Neural progenitor cell (in vitro differentiated cells): ENCODE measurements at regions not wholly inside any gene's neighbourhood (a gene's known extent, or its start where the extent isn't known, plus 50 kb on each side); places are given as distances from the start of the nearest gene placed in this dataset.

Experiments
- DNase-seq: peaks from one replicate; pipeline ENCODE4 v3.0.0-alpha.2; 2016; ENCODE audit warnings: low spot score
- H2AFZ ChIP-seq: fragments of 200-600 bp; sonication (generic); replicated peaks from 2 replicates; pipeline ENCODE4 v1.6.1; 2016; ENCODE audit warnings: antibody characterized with exemption
- H3F3A ChIP-seq: fragments of 200-600 bp; sonication (generic); 2 replicates; pipeline ENCODE4 v1.6.1; 2016; ENCODE audit warnings: antibody characterized with exemption, low read depth
- H3K27ac ChIP-seq: fragments of 200-600 bp; sonication (generic); 2 replicates; pipeline ENCODE4 v1.5.1; 2016; ENCODE audit warnings: mild to moderate bottlenecking
- H3K27me3 ChIP-seq: fragments of 200-600 bp; sonication (generic); 2 replicates; pipeline ENCODE4 v1.6.1; 2016; ENCODE audit warnings: mild to moderate bottlenecking, moderate library complexity
- H3K36me3 ChIP-seq: fragments of 200-600 bp; sonication (generic); 2 replicates; pipeline ENCODE4 v1.5.1; 2016
- H3K4me1 ChIP-seq: fragments of 200-600 bp; sonication (generic); 2 replicates; pipeline ENCODE4 v1.6.1; 2016; ENCODE audit warnings: mixed run types
- H3K4me2 ChIP-seq: fragments of 200-600 bp; sonication (generic); 2 replicates; pipeline ENCODE4 v1.6.1; 2016
- H3K4me3 ChIP-seq: fragments of 200-600 bp; sonication (generic); 2 replicates; pipeline ENCODE4 v1.5.1; 2016
- H3K79me2 ChIP-seq: fragments of 200-600 bp; sonication (generic); 2 replicates; pipeline ENCODE4 v1.6.1; 2016; ENCODE audit warnings: low read depth
- H3K9ac ChIP-seq: fragments of 200-600 bp; sonication (generic); 2 replicates; pipeline ENCODE4 v1.6.1; 2016
- H3K9me3 ChIP-seq: fragments of 200-600 bp; sonication (generic); 2 replicates; pipeline ENCODE4 v1.5.1; 2016; ENCODE audit warnings: low read depth
- H4K20me1 ChIP-seq: fragments of 200-600 bp; sonication (generic); 2 replicates; pipeline ENCODE4 v1.6.1; 2016; ENCODE audit warnings: low read depth
- H3K27ac Mint-ChIP-seq: 3 replicates; pipeline ENCODE4 v1.8.0; 2021; ENCODE audit warnings: mixed read lengths
- H3K27me3 Mint-ChIP-seq: 2 replicates; pipeline ENCODE4 v1.8.0; 2022; ENCODE audit warnings: low read depth, mild to moderate bottlenecking, inconsistent platforms, moderate library complexity, mixed read lengths; ENCODE audit not compliant: insufficient read depth
- H3K36me3 Mint-ChIP-seq: 3 replicates; pipeline ENCODE4 v1.8.0; 2021; ENCODE audit warnings: mixed read lengths
- H3K4me1 Mint-ChIP-seq: 3 replicates; pipeline ENCODE4 v1.8.0; 2021; ENCODE audit warnings: mixed read lengths
- H3K4me3 Mint-ChIP-seq: 3 replicates; pipeline ENCODE4 v1.8.0; 2021; ENCODE audit warnings: mild to moderate bottlenecking, moderate library complexity, mixed read lengths
- H3K9me3 Mint-ChIP-seq: 3 replicates; pipeline ENCODE4 v1.8.0; 2020; ENCODE audit warnings: mixed read lengths
- EZH2 ChIP-seq: fragments of 200-600 bp; sonication (generic); IDR thresholded peaks from 2 replicates; pipeline ENCODE4 v1.6.1; 2017; ENCODE audit warnings: antibody characterized with exemption, mild to moderate bottlenecking, moderate library complexity
- EZH2phosphoT487 ChIP-seq: fragments of 200-600 bp; sonication (generic); IDR thresholded peaks from 2 replicates; pipeline ENCODE4 v1.6.1; 2017; ENCODE audit warnings: antibody characterized with exemption
- TF ChIP-seq, protein P1 (sequence below): fragments of 200-600 bp; sonication (generic); IDR thresholded peaks from 2 replicates; pipeline ENCODE4 v1.5.1; 2017; ENCODE audit warnings: antibody characterized with exemption, mild to moderate bottlenecking

DNA sequence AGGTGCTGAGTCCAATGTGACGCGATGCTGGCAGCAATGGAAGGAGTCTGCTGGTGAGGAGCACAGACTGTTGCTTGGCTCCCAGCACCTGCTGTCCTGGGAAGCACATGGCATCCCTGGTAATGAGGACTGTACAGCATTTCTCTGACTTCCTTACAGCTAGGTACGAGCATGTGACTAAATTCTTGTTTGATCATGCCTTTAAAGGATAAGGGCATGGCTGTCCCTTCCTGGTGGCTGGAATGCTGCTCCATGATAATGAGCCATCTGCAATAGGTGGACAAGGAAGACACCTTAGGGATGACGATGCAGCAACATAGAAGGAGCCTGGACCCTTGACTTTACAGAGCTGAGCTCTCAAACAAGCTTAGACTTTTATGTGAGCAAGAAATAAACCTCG is 278.0 kb upstream of the SPRED2 start:
- Histone ChIP-seq H3K27ac (no peak overlapping the region), H3K4me1 (no peaks in the 10 kb centered on the region), H3K79me2 (no peaks in the 10 kb centered on the region), H3K27me3 (no peaks in the 10 kb centered on the region), H3K4me3 (no peak overlapping the region), H3K4me2 (no peak overlapping the region), H3F3A (no peaks in the 10 kb centered on the region), H3K36me3 (no peaks in the 10 kb centered on the region), H3K9me3 (no peaks in the 10 kb centered on the region), H4K20me1 (no peaks in the 10 kb centered on the region), H3K9ac (no peak overlapping the region), H2AFZ (no peak overlapping the region)
- no peak for DNase-seq
- Mint-ChIP-seq H3K4me3 (no peak overlapping the region), H3K4me1 (no peaks in the 10 kb centered on the region), H3K9me3 (no peaks in the 10 kb centered on the region), H3K27ac (no peak overlapping the region), H3K27me3 (no peaks in the 10 kb centered on the region), H3K36me3 (no peaks in the 10 kb centered on the region)
- TF ChIP-seq EZH2 (no peak), EZH2phosphoT487 (no peak)
- TF ChIP-seq, protein P1, sequence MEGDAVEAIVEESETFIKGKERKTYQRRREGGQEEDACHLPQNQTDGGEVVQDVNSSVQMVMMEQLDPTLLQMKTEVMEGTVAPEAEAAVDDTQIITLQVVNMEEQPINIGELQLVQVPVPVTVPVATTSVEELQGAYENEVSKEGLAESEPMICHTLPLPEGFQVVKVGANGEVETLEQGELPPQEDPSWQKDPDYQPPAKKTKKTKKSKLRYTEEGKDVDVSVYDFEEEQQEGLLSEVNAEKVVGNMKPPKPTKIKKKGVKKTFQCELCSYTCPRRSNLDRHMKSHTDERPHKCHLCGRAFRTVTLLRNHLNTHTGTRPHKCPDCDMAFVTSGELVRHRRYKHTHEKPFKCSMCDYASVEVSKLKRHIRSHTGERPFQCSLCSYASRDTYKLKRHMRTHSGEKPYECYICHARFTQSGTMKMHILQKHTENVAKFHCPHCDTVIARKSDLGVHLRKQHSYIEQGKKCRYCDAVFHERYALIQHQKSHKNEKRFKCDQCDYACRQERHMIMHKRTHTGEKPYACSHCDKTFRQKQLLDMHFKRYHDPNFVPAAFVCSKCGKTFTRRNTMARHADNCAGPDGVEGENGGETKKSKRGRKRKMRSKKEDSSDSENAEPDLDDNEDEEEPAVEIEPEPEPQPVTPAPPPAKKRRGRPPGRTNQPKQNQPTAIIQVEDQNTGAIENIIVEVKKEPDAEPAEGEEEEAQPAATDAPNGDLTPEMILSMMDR = no peak

DNA sequence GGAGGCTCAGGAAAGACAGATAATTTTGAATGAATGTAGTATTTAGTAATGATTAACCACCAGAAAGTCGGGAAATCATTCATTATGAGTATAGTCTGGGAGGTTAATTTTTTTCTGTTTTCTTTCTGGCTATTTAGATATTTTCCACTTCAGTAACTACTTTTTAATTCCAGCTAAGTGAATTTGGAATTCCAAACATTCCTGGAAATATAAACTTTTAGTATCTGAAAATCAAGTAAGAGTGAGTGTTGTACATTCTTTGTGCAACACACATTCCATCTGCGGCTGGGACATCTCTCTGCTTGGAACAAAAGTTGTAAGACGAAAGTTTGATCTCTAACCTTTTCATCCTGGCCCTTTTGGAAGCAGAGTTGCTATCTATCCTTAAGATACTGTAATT is 275.7 kb upstream of the SPRED2 start:
- H3K36me3 ChIP-seq = no peaks in the 10 kb centered on the region
- no peak overlapping the region for H2AFZ ChIP-seq
- H3K27me3 ChIP-seq = no peaks in the 10 kb centered on the region
- H3K4me2 ChIP-seq = no peak overlapping the region
- H4K20me1 ChIP-seq = no peaks in the 10 kb centered on the region
- no peaks in the 10 kb centered on the region for H3F3A ChIP-seq
- Mint-ChIP-seq H3K36me3 (no peaks in the 10 kb centered on the region), H3K4me3 (no peak overlapping the region), H3K4me1 (no peaks in the 10 kb centered on the region), H3K27me3 (peaks cover 6% of the 10 kb centered on the region), H3K27ac (no peak overlapping the region), H3K9me3 (no peaks in the 10 kb centered on the region)
- H3K9ac ChIP-seq = no peak overlapping the region
- H3K4me3 ChIP-seq = no peak overlapping the region
- H3K27ac ChIP-seq = no peak overlapping the region
- H3K79me2 ChIP-seq = no peaks in the 10 kb centered on the region
- no peak for TF ChIP-seq EZH2
- H3K9me3 ChIP-seq = no peaks in the 10 kb centered on the region
- no peaks in the 10 kb centered on the region for H3K4me1 ChIP-seq
- no peak for DNase-seq

DNA sequence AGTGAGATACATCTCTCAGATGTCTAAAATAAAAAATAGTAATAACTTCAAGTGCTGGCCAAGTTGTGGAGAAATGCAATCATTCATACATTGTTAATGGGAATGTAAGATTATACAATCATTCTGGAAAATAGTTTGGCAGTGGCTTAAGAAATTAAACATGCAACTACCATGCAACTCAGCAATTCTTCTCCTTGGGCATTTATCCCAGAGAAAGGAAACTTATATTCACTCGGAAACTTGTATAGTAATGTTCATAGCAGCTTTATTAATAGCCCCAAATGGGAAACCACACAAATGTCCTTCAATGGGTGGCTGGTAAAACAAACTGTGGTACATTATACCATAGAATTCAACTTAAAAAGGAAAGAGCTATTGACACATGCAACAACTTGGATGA is 274.0 kb upstream of the SPRED2 start:
- H3K4me1 Mint-ChIP-seq = no peaks in the 10 kb centered on the region
- no peaks in the 10 kb centered on the region for H3K36me3 Mint-ChIP-seq
- no peak overlapping the region for H3K4me3 Mint-ChIP-seq
- peaks cover 6% of the 10 kb centered on the region for H3K27me3 Mint-ChIP-seq
- H4K20me1 ChIP-seq = no peaks in the 10 kb centered on the region
- H3K27me3 ChIP-seq = no peaks in the 10 kb centered on the region
- H3K4me2 ChIP-seq = no peak overlapping the region
- no peaks in the 10 kb centered on the region for H3K4me1 ChIP-seq
- H3F3A ChIP-seq = no peaks in the 10 kb centered on the region
- no peaks in the 10 kb centered on the region for H3K36me3 ChIP-seq
- H2AFZ ChIP-seq = no peak overlapping the region
- DNase-seq = no peak
- H3K4me3 ChIP-seq = no peak overlapping the region
- H3K9me3 Mint-ChIP-seq = no peaks in the 10 kb centered on the region
- TF ChIP-seq, protein P1 = no peak
- TF ChIP-seq EZH2 (no peak), EZH2phosphoT487 (no peak)
- H3K27ac ChIP-seq = no peak overlapping the region
- no peak overlapping the region for H3K9ac ChIP-seq
- H3K27ac Mint-ChIP-seq = no peak overlapping the region
- no peaks in the 10 kb centered on the region for H3K9me3 ChIP-seq
- H3K79me2 ChIP-seq = no peaks in the 10 kb centered on the region

DNA sequence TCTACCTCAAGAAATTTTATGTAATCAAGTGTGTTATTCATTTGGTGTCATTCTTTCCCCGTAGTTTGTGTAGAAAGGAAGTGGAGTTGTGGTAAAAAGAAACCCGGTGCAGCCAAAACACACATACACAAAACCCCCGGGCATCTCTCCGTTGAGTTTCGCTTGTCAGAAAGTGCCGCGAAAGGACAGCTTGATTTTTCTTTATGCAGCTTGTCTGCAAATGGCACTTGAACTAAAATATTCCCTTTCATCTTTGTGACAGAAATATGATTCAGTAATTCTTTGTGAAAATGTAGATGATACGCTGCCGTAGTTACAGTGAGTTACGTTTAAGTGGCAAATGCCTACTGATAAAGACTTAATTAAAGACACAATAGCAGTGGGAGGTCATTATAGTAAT is 268.8 kb upstream of the SPRED2 start:
- H3K27me3 Mint-ChIP-seq = peaks cover 6% of the 10 kb centered on the region
- DNase-seq = no peak
- Histone ChIP-seq H3K27me3 (no peaks in the 10 kb centered on the region), H4K20me1 (no peaks in the 10 kb centered on the region), H3K27ac (no peak overlapping the region), H2AFZ (no peak overlapping the region), H3F3A (no peaks in the 10 kb centered on the region), H3K36me3 (no peaks in the 10 kb centered on the region), H3K9ac (no peak overlapping the region), H3K4me2 (no peak overlapping the region), H3K4me1 (no peaks in the 10 kb centered on the region), H3K9me3 (no peaks in the 10 kb centered on the region), H3K79me2 (no peaks in the 10 kb centered on the region), H3K4me3 (no peak overlapping the region)
- no peak overlapping the region for H3K4me3 Mint-ChIP-seq
- H3K27ac Mint-ChIP-seq = no peak overlapping the region
- TF ChIP-seq EZH2 (no peak), EZH2phosphoT487 (no peak)
- TF ChIP-seq, protein P1 = no peak
- no peaks in the 10 kb centered on the region for H3K36me3 Mint-ChIP-seq
- H3K4me1 Mint-ChIP-seq = no peaks in the 10 kb centered on the region
- no peaks in the 10 kb centered on the region for H3K9me3 Mint-ChIP-seq
